Sigmoid colon (tissue), 3 donors: ENCODE measurements at regions not wholly inside any gene's neighbourhood (a gene's known extent, or its start where the extent isn't known, plus 50 kb on each side); places are given as distances from the start of the nearest gene placed in this dataset.

Source experiments
- CTCF ChIP-seq, 4 experiments: fragments of 450-650 bp in 3 of 4; fragments of 200-600 bp in 1 of 4; IDR thresholded peaks; one replicate each; pipeline ENCODE4 v1.5.1; 2016 to 2019; ENCODE audit warnings: antibody characterized with exemption in 4 of 4, mild to moderate bottlenecking in 3 of 4, moderate library complexity in 2 of 4
- POLR2A ChIP-seq, 2 donors: fragments of 450-650 bp; IDR thresholded peaks; one replicate each; pipeline ENCODE4 v1.6.1; 2016; ENCODE audit warnings: antibody characterized with exemption in 2 of 2, mild to moderate bottlenecking in 2 of 2, moderate library complexity in 2 of 2

DNA sequence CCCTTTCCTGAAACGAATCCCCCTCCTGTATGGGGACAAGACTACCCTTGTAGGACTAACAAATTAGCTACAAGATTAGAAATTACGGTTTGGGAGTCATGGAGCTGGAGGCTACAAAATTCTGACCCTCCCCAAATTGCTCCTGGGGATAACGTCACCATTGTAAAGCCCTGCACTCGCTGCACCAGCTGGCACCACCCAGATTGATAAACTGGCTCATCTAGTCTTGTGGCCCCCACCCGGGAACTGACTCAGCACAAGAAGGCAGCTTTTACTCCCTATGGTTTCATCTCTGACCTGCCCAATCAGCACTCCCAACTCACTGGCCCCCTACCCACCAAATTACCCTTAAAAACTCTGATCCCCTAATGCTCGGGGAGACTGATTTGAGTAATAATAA, 150.6 kb upstream of the TSC22D1 start:
- no peak for TF ChIP-seq POLR2A (IDR thresholded peaks at IDR 0.05)
- no peak for TF ChIP-seq CTCF (IDR thresholded peaks at IDR 0.05)
